ENCODE measurements at regions not wholly inside any gene's neighbourhood (a gene's known extent, or its start where the extent isn't known, plus 50 kb on each side); places are given as distances from the start of the nearest gene placed in this dataset.
"Not testable (repeated sequence)": the region's sequence is repeated elsewhere in the genome, so short reads cannot be mapped to it uniquely, and the experiment has no call there.

GRCh38 chr4:87716371-87717265, 66.5 kb downstream of the DMP1 start:
- intact Hi-C loops (cut with DNase I) = no loop called here
- FAIRE-seq = no peak
- Histone ChIP-seq H3K4me1 (no peaks in the 10 kb centered on the region), H3K9me3 (no peaks in the 10 kb centered on the region), H3K27me3 (no peaks in the 10 kb centered on the region), H3K27ac (no peak overlapping the region), H3K4me3 (no peak overlapping the region), H3K36me3 (no peaks in the 10 kb centered on the region)
- TF ChIP-seq CTCF (IDR thresholded peaks at IDR 0.05) = no peak
- peak in 3 of 4 donors; percentile 27 to 52 (median 40) for ATAC-seq
- WGBS, 2 donors = 52 to 53% methylated on average over 5 of the region's 5 CpGs
- DNase-seq = no peak

GRCh38 chr4:87717276-87718031, 67.4 kb downstream of the DMP1 start:
- Histone ChIP-seq H3K36me3 (no peaks in the 10 kb centered on the region), H3K27ac (no peak overlapping the region), H3K27me3 (no peaks in the 10 kb centered on the region), H3K4me3 (no peak overlapping the region), H3K4me1 (no peaks in the 10 kb centered on the region), H3K9me3 (no peaks in the 10 kb centered on the region)
- DNase-seq (no peak), ATAC-seq (peak in 2 of 4 donors; percentile 40 to 62), FAIRE-seq (no peak)
- no peak for TF ChIP-seq CTCF (IDR thresholded peaks at IDR 0.05)
- intact Hi-C loops (cut with DNase I) = no loop called here
- 52 to 65% methylated on average over 7 of the region's 7 CpGs for WGBS, 2 donors

- Histone ChIP-seq H3K4me3 (no peak overlapping the region), H3K27ac (no peak overlapping the region), H3K9me3 (no peaks in the 10 kb centered on the region), H3K27me3 (no peaks in the 10 kb centered on the region), H3K4me1 (no peaks in the 10 kb centered on the region), H3K36me3 (no peaks in the 10 kb centered on the region)
- intact Hi-C loops (cut with DNase I) = no loop called here
- TF ChIP-seq CTCF (IDR thresholded peaks at IDR 0.05) = no peak
- 67 to 70% methylated on average over 5 of the region's 5 CpGs for WGBS, 2 donors
- FAIRE-seq (no peak), ATAC-seq (no peak), DNase-seq (no peak)
Observed at GRCh38 chr4:87718217-87718835, 68.2 kb downstream of the DMP1 start.

GRCh38 chr4:87720094-87720691, 70.1 kb downstream of the DMP1 start:
- H3K4me1 ChIP-seq = no peaks in the 10 kb centered on the region
- no peak overlapping the region for H3K4me3 ChIP-seq
- no peaks in the 10 kb centered on the region for H3K36me3 ChIP-seq
- TF ChIP-seq CTCF (IDR thresholded peaks at IDR 0.05) = no peak
- no peaks in the 10 kb centered on the region for H3K27me3 ChIP-seq
- DNase-seq (no peak), ATAC-seq (no peak), FAIRE-seq (no peak)
- intact Hi-C loops (cut with DNase I) = no loop called here
- H3K27ac ChIP-seq = no peak overlapping the region
- no peaks in the 10 kb centered on the region for H3K9me3 ChIP-seq
- WGBS, 2 donors = 39 to 49% methylated on average over 1 of the region's 1 CpG

GRCh38 chr4:87725287-87725686, 74.1 kb upstream of the IBSP start:
- 54 to 89% methylated on average over 1 of the region's 1 CpG for WGBS, 2 donors
- H3K4me1 ChIP-seq; intact Hi-C loops (cut with DNase I); H3K27me3 ChIP-seq; H3K9me3 ChIP-seq; DNase-seq; H3K4me3 ChIP-seq; ATAC-seq; H3K27ac ChIP-seq; FAIRE-seq; H3K36me3 ChIP-seq: not testable (repeated sequence)

Measured in pancreas (tissue), 10 donors.